Caco-2 (cell line): ENCODE measurements at regions not wholly inside any gene's neighbourhood (a gene's known extent, or its start where the extent isn't known, plus 50 kb on each side); places are given as distances from the start of the nearest gene placed in this dataset.

Experiments
- BruUV-seq: library from RNA; stranded (reverse); fragments of 400-500 nt; replicated peaks from 2 replicates; lab custom pipeline; 2021; lab: Mats Ljungman, UMichigan
- CTCF ChIA-PET: fragments of 300-600 bp; sonication (Branson Sonifier 250); formaldehyde crosslinking; loops from one replicate; lab custom pipeline; 2022; ENCODE audit warnings: antibody characterized with exemption; lab: Charles Lee
- POLR2A ChIA-PET: fragments of 300-600 bp; sonication (Branson Sonifier 250); formaldehyde crosslinking; loops from one replicate; lab custom pipeline; 2022; ENCODE audit warnings: antibody characterized with exemption; lab: Charles Lee
- DNase-seq, 2 experiments: peaks; one replicate each; pipeline versions ENCODE4 v3.0.0 to v3.0.0-alpha.2; 2020 to 2022
- H3K27me3 ChIP-seq: replicated peaks from 2 replicates; pipeline ENCODE4 v1.6.0; 2011; ENCODE audit warnings: low read length; ENCODE audit not compliant: control insufficient read depth, insufficient read depth
- H3K36me3 ChIP-seq: 2 replicates; pipeline ENCODE4 v1.5.1; 2011; ENCODE audit warnings: low read length; ENCODE audit not compliant: control insufficient read depth, insufficient read depth
- H3K4me1 ChIP-seq: fragments of 250-450 bp; sonication (Bioruptor Pico); 2 replicates; pipeline ENCODE4 v1.5.1; 2020; ENCODE audit warnings: mild to moderate bottlenecking
- H3K4me3 ChIP-seq: 2 replicates; pipeline ENCODE4 v1.5.1; 2011; ENCODE audit warnings: low read depth, mild to moderate bottlenecking, control low read depth, low read length
- H3K9me3 ChIP-seq: fragments of 250-450 bp; sonication (Bioruptor Pico); 2 replicates; pipeline ENCODE4 v1.5.1; 2020; ENCODE audit warnings: mild to moderate bottlenecking, moderate library complexity
- H3K27ac Mint-ChIP-seq: one replicate; pipeline ENCODE4 v1.8.0; 2022; ENCODE audit warnings: mixed read lengths; ENCODE audit not compliant: unreplicated experiment
- H3K27me3 Mint-ChIP-seq: one replicate; pipeline ENCODE4 v1.8.0; 2022; ENCODE audit warnings: mixed read lengths; ENCODE audit not compliant: insufficient read depth, unreplicated experiment
- H3K36me3 Mint-ChIP-seq: one replicate; pipeline ENCODE4 v1.8.0; 2022; ENCODE audit warnings: mild to moderate bottlenecking, mixed read lengths; ENCODE audit not compliant: insufficient read depth, unreplicated experiment
- H3K4me1 Mint-ChIP-seq: one replicate; pipeline ENCODE4 v1.8.0; 2022; ENCODE audit warnings: low read depth, mixed read lengths; ENCODE audit not compliant: unreplicated experiment
- H3K4me3 Mint-ChIP-seq: one replicate; pipeline ENCODE4 v1.8.0; 2022; ENCODE audit warnings: mild to moderate bottlenecking, moderate library complexity, mixed read lengths; ENCODE audit not compliant: unreplicated experiment
- H3K9me3 Mint-ChIP-seq: one replicate; pipeline ENCODE4 v1.8.0; 2022; ENCODE audit warnings: mixed read lengths; ENCODE audit not compliant: unreplicated experiment
- CTCF ChIP-seq, 2 experiments: fragments of 200-600 bp in 1 of 2; IDR thresholded peaks; 1 replicate in 1 of 2; 2 replicates in 1 of 2; pipeline versions ENCODE4 v1.5.1 to v1.8.0; 2011 to 2022; ENCODE audit warnings: antibody characterized with exemption in 1 of 2, control low read depth in 1 of 2, inconsistent platforms in 1 of 2, low read depth in 1 of 2, low read length in 1 of 2, mild to moderate bottlenecking in 1 of 2, moderate library complexity in 1 of 2; ENCODE audit not compliant: insufficient read depth in 1 of 2, severe bottlenecking in 1 of 2, unreplicated experiment in 1 of 2
- intact Hi-C: fragments of 100-400 bp; cut with micrococcal nuclease; formaldehyde crosslinking; loops from one replicate; pipeline ENCODE4 v1.10.0; 2022; ENCODE audit not compliant: unreplicated experiment

GRCh38 chrX:16464369-16464768 lies 185.6 kb upstream of the S100G start:
- BruUV-seq: no TSS peak
- Histone ChIP-seq H3K4me3 (no peak overlapping the region), H3K4me1 (no peaks in the 10 kb centered on the region), H3K27me3 (no peaks in the 10 kb centered on the region), H3K36me3 (no peaks in the 10 kb centered on the region), H3K9me3 (no peaks in the 10 kb centered on the region)
- Mint-ChIP-seq H3K36me3 (no peaks in the 10 kb centered on the region), H3K27ac (no peak overlapping the region), H3K27me3 (no peaks in the 10 kb centered on the region), H3K9me3 (no peaks in the 10 kb centered on the region), H3K4me3 (no peak overlapping the region), H3K4me1 (no peaks in the 10 kb centered on the region)
- ChIA-PET POLR2A (no interaction called here), CTCF (no interaction called here)
- TF ChIP-seq CTCF (IDR thresholded peaks at IDR 0.05; ENCODE audit: insufficient read depth in 1 of 2, low read depth in 1 of 2, low read length in 1 of 2, severe bottlenecking in 1 of 2, unreplicated experiment in 1 of 2): no peak
- no peak for DNase-seq
- intact Hi-C loops: no loop called here

- no peak for DNase-seq
- H3K9me3 Mint-ChIP-seq: no peaks in the 10 kb centered on the region
- H3K36me3 Mint-ChIP-seq: no peaks in the 10 kb centered on the region
- Histone ChIP-seq H3K36me3 (no peaks in the 10 kb centered on the region), H3K4me3 (no peak overlapping the region), H3K4me1 (no peaks in the 10 kb centered on the region), H3K9me3 (no peaks in the 10 kb centered on the region), H3K27me3 (no peaks in the 10 kb centered on the region)
- ChIA-PET POLR2A (no interaction called here), CTCF (no interaction called here)
- no peak for TF ChIP-seq CTCF (IDR thresholded peaks at IDR 0.05; ENCODE audit: insufficient read depth in 1 of 2, low read depth in 1 of 2, low read length in 1 of 2, severe bottlenecking in 1 of 2, unreplicated experiment in 1 of 2)
- no peak overlapping the region for H3K4me3 Mint-ChIP-seq
- intact Hi-C loops: no loop called here
- no peak overlapping the region for H3K27ac Mint-ChIP-seq
- no peaks in the 10 kb centered on the region for H3K4me1 Mint-ChIP-seq
- no TSS peak for BruUV-seq
- H3K27me3 Mint-ChIP-seq: no peaks in the 10 kb centered on the region
These were observed 184.7 kb upstream of the S100G start for GRCh38 chrX:16465081-16465876.

GRCh38 chrX:16466640-16467432 lies 183.1 kb upstream of the S100G start:
- Mint-ChIP-seq H3K27ac (no peak overlapping the region), H3K27me3 (no peaks in the 10 kb centered on the region), H3K9me3 (no peaks in the 10 kb centered on the region), H3K4me3 (no peak overlapping the region), H3K4me1 (no peaks in the 10 kb centered on the region), H3K36me3 (no peaks in the 10 kb centered on the region)
- ChIA-PET CTCF (no interaction called here), POLR2A (no interaction called here)
- no peaks in the 10 kb centered on the region for H3K9me3 ChIP-seq
- no peaks in the 10 kb centered on the region for H3K4me1 ChIP-seq
- no peaks in the 10 kb centered on the region for H3K36me3 ChIP-seq
- DNase-seq: no peak
- BruUV-seq: no TSS peak
- intact Hi-C loops: no loop called here
- TF ChIP-seq CTCF (IDR thresholded peaks at IDR 0.05; ENCODE audit: insufficient read depth in 1 of 2, low read depth in 1 of 2, low read length in 1 of 2, severe bottlenecking in 1 of 2, unreplicated experiment in 1 of 2): no peak
- H3K27me3 ChIP-seq: no peaks in the 10 kb centered on the region
- H3K4me3 ChIP-seq: no peak overlapping the region
